Nephron progenitor cell (in vitro differentiated cells): ENCODE measurements at regions not wholly inside any gene's neighbourhood (a gene's known extent, or its start where the extent isn't known, plus 50 kb on each side); places are given as distances from the start of the nearest gene placed in this dataset.

Experiments used
- DNase-seq: peaks from one replicate; pipeline ENCODE4 v3.0.0; 2021
- H3K27ac Mint-ChIP-seq: 2 replicates; pipeline ENCODE4 v1.8.0; 2021; ENCODE audit warnings: mild to moderate bottlenecking, moderate library complexity, mixed read lengths
- H3K27me3 Mint-ChIP-seq: 2 replicates; pipeline ENCODE4 v1.8.0; 2021; ENCODE audit warnings: mild to moderate bottlenecking, low read depth, mixed read lengths; ENCODE audit not compliant: poor library complexity
- H3K36me3 Mint-ChIP-seq: 2 replicates; pipeline ENCODE4 v1.8.0; 2021; ENCODE audit warnings: low read depth, mixed read lengths
- H3K4me1 Mint-ChIP-seq: 2 replicates; pipeline ENCODE4 v1.8.0; 2021; ENCODE audit warnings: mixed read lengths
- H3K4me3 Mint-ChIP-seq: 2 replicates; pipeline ENCODE4 v1.8.0; 2021; ENCODE audit warnings: mild to moderate bottlenecking, moderate library complexity, mixed read lengths
- H3K9me3 Mint-ChIP-seq: 2 replicates; pipeline ENCODE4 v1.8.0; 2021; ENCODE audit warnings: mild to moderate bottlenecking, moderate library complexity, mixed read lengths
- CTCF ChIP-seq: fragments of 200-600 bp; sonication (generic); IDR thresholded peaks from 2 replicates; pipeline ENCODE4 v1.5.0; 2021; ENCODE audit warnings: antibody characterized with exemption

GRCh38 chr5:43940562-43940961 is 337.6 kb downstream of the NNT start:
- Mint-ChIP-seq H3K9me3 (peaks cover 6% of the 10 kb centered on the region), H3K27ac (no peak overlapping the region), H3K36me3 (no peaks in the 10 kb centered on the region), H3K27me3 (no peaks in the 10 kb centered on the region), H3K4me1 (no peaks in the 10 kb centered on the region), H3K4me3 (no peak overlapping the region)
- no peak for TF ChIP-seq CTCF
- no peak for DNase-seq

GRCh38 chr5:43926923-43927322 is 323.9 kb downstream of the NNT start:
- TF ChIP-seq CTCF = no peak
- no peak overlapping the region for H3K4me3 Mint-ChIP-seq
- no peak overlapping the region for H3K27ac Mint-ChIP-seq
- H3K27me3 Mint-ChIP-seq = no peaks in the 10 kb centered on the region
- no peaks in the 10 kb centered on the region for H3K36me3 Mint-ChIP-seq
- DNase-seq = no peak
- no peaks in the 10 kb centered on the region for H3K9me3 Mint-ChIP-seq
- no peaks in the 10 kb centered on the region for H3K4me1 Mint-ChIP-seq

- Mint-ChIP-seq H3K4me1 (no peaks in the 10 kb centered on the region), H3K27me3 (no peaks in the 10 kb centered on the region), H3K27ac (no peak overlapping the region), H3K36me3 (no peaks in the 10 kb centered on the region), H3K4me3 (no peak overlapping the region), H3K9me3 (no peaks in the 10 kb centered on the region)
- no peak for DNase-seq
- TF ChIP-seq CTCF = no peak
Measured at GRCh38 chr5:43920422-43920821, 317.4 kb downstream of the NNT start.

GRCh38 chr5:43917925-43918324 is 314.9 kb downstream of the NNT start:
- no peaks in the 10 kb centered on the region for H3K36me3 Mint-ChIP-seq
- H3K27ac Mint-ChIP-seq = no peak overlapping the region
- no peaks in the 10 kb centered on the region for H3K9me3 Mint-ChIP-seq
- no peak for TF ChIP-seq CTCF
- H3K27me3 Mint-ChIP-seq = no peaks in the 10 kb centered on the region
- no peaks in the 10 kb centered on the region for H3K4me1 Mint-ChIP-seq
- DNase-seq = no peak
- no peak overlapping the region for H3K4me3 Mint-ChIP-seq

GRCh38 chr5:43903129-43903528 is 300.1 kb downstream of the NNT start:
- no peaks in the 10 kb centered on the region for H3K36me3 Mint-ChIP-seq
- H3K27me3 Mint-ChIP-seq = no peaks in the 10 kb centered on the region
- no peaks in the 10 kb centered on the region for H3K9me3 Mint-ChIP-seq
- H3K4me3 Mint-ChIP-seq = no peak overlapping the region
- DNase-seq = no peak
- no peak for TF ChIP-seq CTCF
- H3K27ac Mint-ChIP-seq = no peak overlapping the region
- H3K4me1 Mint-ChIP-seq = no peaks in the 10 kb centered on the region

GRCh38 chr5:43900974-43901373 is 298.0 kb downstream of the NNT start:
- no peak for DNase-seq
- Mint-ChIP-seq H3K27me3 (no peaks in the 10 kb centered on the region), H3K4me1 (no peaks in the 10 kb centered on the region), H3K9me3 (no peaks in the 10 kb centered on the region), H3K4me3 (no peak overlapping the region), H3K27ac (no peak overlapping the region), H3K36me3 (no peaks in the 10 kb centered on the region)
- TF ChIP-seq CTCF = no peak
